ENCODE measurements at regions not wholly inside any gene's neighbourhood (a gene's known extent, or its start where the extent isn't known, plus 50 kb on each side); places are given as distances from the start of the nearest gene placed in this dataset.
A peak's percentile ranks its signal among the peaks of the same experiment; 100 is the strongest.

DNA sequence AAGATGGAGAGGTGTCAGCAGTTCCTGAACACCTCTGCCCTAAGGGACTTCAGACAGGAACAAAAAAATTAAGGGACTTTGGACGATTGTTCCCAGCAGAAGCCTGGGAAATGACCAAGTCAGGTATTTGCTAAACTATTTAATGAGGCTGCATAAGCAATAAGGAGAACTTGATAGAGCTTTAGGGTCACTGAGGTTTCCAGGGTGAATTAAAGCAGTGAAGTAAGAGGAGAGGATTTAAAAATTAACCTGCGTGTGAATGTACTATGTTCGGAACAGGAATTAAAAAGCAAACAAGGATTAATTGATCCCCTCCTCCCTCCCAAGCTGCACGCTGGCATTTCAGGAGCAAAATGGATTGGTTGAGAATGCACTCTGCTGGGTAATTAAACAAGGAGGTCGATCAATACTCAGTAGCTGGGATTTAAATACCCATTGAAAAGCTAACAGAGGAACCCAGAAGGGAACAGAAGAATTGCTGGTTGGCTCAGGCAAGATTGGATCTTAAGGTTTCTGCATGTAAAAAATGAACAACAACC is 157.2 kb downstream of the RNF152 start:
- DNase-seq (ENCODE audit: low spot score in 2 of 2) = no peak
- H3K4me3 ChIP-seq = no peak overlapping the region
- H3K36me3 ChIP-seq = no peaks in the 10 kb centered on the region
- TF ChIP-seq POLR2A (IDR thresholded peaks at IDR 0.05) = no peak
- TF ChIP-seq, protein P1, sequence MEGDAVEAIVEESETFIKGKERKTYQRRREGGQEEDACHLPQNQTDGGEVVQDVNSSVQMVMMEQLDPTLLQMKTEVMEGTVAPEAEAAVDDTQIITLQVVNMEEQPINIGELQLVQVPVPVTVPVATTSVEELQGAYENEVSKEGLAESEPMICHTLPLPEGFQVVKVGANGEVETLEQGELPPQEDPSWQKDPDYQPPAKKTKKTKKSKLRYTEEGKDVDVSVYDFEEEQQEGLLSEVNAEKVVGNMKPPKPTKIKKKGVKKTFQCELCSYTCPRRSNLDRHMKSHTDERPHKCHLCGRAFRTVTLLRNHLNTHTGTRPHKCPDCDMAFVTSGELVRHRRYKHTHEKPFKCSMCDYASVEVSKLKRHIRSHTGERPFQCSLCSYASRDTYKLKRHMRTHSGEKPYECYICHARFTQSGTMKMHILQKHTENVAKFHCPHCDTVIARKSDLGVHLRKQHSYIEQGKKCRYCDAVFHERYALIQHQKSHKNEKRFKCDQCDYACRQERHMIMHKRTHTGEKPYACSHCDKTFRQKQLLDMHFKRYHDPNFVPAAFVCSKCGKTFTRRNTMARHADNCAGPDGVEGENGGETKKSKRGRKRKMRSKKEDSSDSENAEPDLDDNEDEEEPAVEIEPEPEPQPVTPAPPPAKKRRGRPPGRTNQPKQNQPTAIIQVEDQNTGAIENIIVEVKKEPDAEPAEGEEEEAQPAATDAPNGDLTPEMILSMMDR (IDR thresholded peaks at IDR 0.05) = no peak
- H3K9me3 ChIP-seq = peaks cover 0 to 3% (median 0%) of the 10 kb centered on the region in 4 donors
- WGBS, 2 donors = 62 to 69% methylated on average over 5 of the region's 5 CpGs
- no peaks in the 10 kb centered on the region for H3K27me3 ChIP-seq
- peaks cover 0 to 39% (median 1%) of the 10 kb centered on the region in 4 donors for H3K4me1 ChIP-seq
- H3K27ac ChIP-seq = peak overlapping the region in 1 of 4 donors; percentile 55

DNA sequence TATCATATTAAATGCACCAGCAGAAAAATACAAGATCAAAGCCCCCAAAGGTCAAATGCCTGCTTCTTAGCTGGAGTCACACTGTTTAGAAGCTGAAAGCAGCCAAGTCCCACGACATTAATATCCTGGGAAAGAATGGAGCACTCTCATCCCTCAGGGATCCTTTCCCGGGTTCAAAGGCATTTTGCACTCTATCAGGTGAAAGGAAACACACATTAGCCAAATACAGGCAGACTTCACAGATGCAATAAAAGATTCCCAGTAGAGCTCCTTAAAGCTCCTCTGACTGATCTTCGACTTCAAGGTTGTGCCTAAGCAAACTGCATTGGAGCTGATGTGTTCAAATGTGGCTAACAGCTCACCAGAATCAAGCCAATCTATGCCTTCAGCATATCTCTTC is 158.4 kb downstream of the RNF152 start:
- TF ChIP-seq, protein P1 (IDR thresholded peaks at IDR 0.05) = no peak
- TF ChIP-seq EP300 (IDR thresholded peaks at IDR 0.05) (no peak), POLR2A (IDR thresholded peaks at IDR 0.05) (no peak)
- Histone ChIP-seq H3K4me1 (peaks cover 0 to 39% (median 1%) of the 10 kb centered on the region in 4 donors), H3K27me3 (no peaks in the 10 kb centered on the region), H3K36me3 (no peaks in the 10 kb centered on the region), H3K9me3 (peaks cover 0 to 3% (median 0%) of the 10 kb centered on the region in 4 donors), H3K4me3 (no peak overlapping the region), H3K27ac (peak overlapping the region in 2 of 4 donors; percentile 46 to 55)
- no peak for DNase-seq (ENCODE audit: low spot score in 2 of 2)
- 41 to 42% methylated on average over 3 of the region's 3 CpGs for WGBS, 2 donors

DNA sequence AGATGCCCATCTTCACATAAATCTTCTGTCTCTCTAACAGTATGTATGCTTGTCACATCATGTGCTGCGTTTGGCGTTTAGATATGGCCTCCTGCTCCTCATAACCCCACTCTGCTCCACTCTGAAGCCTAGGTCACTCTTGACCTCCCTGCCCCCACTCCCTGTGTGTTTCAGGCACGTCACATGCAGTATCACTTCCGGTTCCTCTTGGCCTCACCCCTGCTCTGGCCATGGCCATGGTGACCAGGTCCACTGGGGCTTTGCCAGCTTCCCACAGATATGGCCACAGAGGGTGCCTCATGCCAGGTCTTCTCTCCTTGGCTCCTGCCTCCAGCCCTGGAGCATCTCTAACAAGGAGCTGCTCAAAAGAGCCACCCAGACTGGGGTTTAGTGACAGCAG is 160.0 kb downstream of the RNF152 start:
- WGBS, 2 donors = 79 to 80% methylated on average over 4 of the region's 4 CpGs
- Histone ChIP-seq H3K27ac (peak overlapping the region in 3 of 4 donors; percentile 56 to 72 (median 70)), H3K36me3 (no peaks in the 10 kb centered on the region), H3K9me3 (no peaks in the 10 kb centered on the region), H3K27me3 (no peaks in the 10 kb centered on the region), H3K4me1 (peaks cover 0 to 32% (median 0%) of the 10 kb centered on the region in 4 donors), H3K4me3 (no peak overlapping the region)
- TF ChIP-seq EP300 (IDR thresholded peaks at IDR 0.05) = no peak
- TF ChIP-seq POLR2A (IDR thresholded peaks at IDR 0.05) = no peak
- TF ChIP-seq, protein P1 (IDR thresholded peaks at IDR 0.05) = no peak
- DNase-seq (ENCODE audit: low spot score in 2 of 2) = no peak

DNA sequence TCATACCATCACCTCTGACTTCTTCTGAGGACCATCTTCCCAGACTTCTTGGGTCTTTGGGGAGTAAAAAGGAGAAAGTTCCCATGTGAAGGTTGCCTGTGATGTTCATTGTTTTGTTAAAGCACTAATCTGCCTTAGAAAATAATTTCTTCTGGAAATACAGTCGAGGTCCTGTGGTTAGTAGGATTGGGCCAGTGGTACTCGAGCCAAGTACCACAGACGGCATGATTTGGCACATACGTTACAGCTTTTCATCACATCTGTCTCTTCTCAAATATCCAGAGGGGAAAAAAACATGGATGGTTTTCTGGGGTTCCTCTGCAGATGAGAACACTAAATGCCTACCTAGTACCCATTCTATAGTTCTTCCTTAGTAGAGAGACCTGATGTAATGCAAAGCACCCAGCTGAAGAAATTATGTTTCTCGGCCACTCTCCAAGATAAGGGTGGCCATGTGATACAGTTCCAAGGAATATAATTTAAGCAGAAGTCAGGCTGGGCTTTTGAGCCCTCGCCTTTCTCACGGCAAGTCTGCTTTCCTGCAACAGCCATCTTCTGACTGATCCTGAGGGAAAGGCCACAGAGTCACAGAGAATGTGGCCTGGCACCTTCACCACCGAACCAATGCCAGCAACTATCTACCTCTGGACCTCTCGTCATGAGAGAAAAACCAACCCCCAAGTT is 161.0 kb downstream of the RNF152 start:
- Histone ChIP-seq H3K4me3 (no peak overlapping the region), H3K36me3 (no peaks in the 10 kb centered on the region), H3K4me1 (peaks cover 0 to 26% (median 0%) of the 10 kb centered on the region in 4 donors), H3K9me3 (no peaks in the 10 kb centered on the region), H3K27ac (peak overlapping the region in 3 of 4 donors; percentile 56 to 72 (median 70)), H3K27me3 (no peaks in the 10 kb centered on the region)
- no peak for DNase-seq (ENCODE audit: low spot score in 2 of 2)
- WGBS, 2 donors = 59 to 65% methylated on average over 9 of the region's 9 CpGs
- TF ChIP-seq POLR2A (IDR thresholded peaks at IDR 0.05) = no peak
- TF ChIP-seq, protein P1 (IDR thresholded peaks at IDR 0.05) = no peak
- no peak for TF ChIP-seq EP300 (IDR thresholded peaks at IDR 0.05)

DNA sequence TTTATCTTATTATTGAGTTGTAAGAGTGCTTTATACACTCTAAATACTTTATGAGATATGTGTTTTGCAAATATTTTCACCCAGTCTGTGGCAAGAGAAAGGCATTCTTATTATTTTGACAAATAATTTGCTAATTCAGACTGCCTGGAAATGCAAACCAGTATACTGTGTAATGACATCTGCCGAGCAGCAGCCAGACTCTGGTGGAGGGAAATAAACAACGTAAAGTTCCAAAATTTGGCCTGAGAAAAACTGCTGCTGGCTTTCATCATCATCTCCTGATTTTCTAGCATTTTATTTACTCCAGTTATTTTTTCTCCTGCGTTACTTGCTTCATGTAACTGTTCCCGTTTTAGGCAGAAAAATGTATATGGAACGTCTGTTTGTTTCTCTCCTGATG is 161.6 kb downstream of the RNF152 start:
- no peak for DNase-seq (ENCODE audit: low spot score in 2 of 2)
- no peaks in the 10 kb centered on the region for H3K27me3 ChIP-seq
- no peaks in the 10 kb centered on the region for H3K9me3 ChIP-seq
- 50 to 69% methylated on average over 5 of the region's 5 CpGs for WGBS, 2 donors
- no peaks in the 10 kb centered on the region for H3K36me3 ChIP-seq
- no peak overlapping the region for H3K4me3 ChIP-seq
- peaks cover 0 to 26% (median 0%) of the 10 kb centered on the region in 4 donors for H3K4me1 ChIP-seq
- peak overlapping the region in 2 of 4 donors; percentile 70 to 72 for H3K27ac ChIP-seq
- TF ChIP-seq, protein P1 (IDR thresholded peaks at IDR 0.05) = no peak
- TF ChIP-seq POLR2A (IDR thresholded peaks at IDR 0.05) (no peak), EP300 (IDR thresholded peaks at IDR 0.05) (no peak)

Measured in tibial nerve (tissue), 4 donors.